ENCODE measurements at regions not wholly inside any gene's neighbourhood (a gene's known extent, or its start where the extent isn't known, plus 50 kb on each side); places are given as distances from the start of the nearest gene placed in this dataset.
"Not testable (repeated sequence)": the region's sequence is repeated elsewhere in the genome, so short reads cannot be mapped to it uniquely, and the experiment has no call there.

- no peaks in the 10 kb centered on the region for H3K79me2 ChIP-seq (ENCODE audit: control insufficient read depth, insufficient read depth, low read length)
- H3K9me3 ChIP-seq (ENCODE audit: control insufficient read depth, low read depth, low read length), result no peaks in the 10 kb centered on the region
- no peak for TF ChIP-seq CTCF (optimal IDR thresholded peaks at IDR 0.05 in 1 of 3, IDR thresholded peaks at IDR 0.05 in 1 of 3, conservative IDR thresholded peaks at IDR 0.05 in 1 of 3; ENCODE audit: extremely low read depth in 1 of 3, insufficient read depth in 2 of 3, low read length in 3 of 3)
- no peak for TF ChIP-seq EZH2 (IDR thresholded peaks at IDR 0.05; ENCODE audit: low read length)
- no peak overlapping the region for H3K4me3 ChIP-seq (ENCODE audit: control insufficient read depth in 2 of 3, extremely low read depth in 1 of 3, insufficient read depth in 2 of 3, low read depth in 1 of 3, low read length in 3 of 3)
- H3K4me1 ChIP-seq (ENCODE audit: control insufficient read depth, extremely low read depth, insufficient read depth, low read length), result no peaks in the 10 kb centered on the region
- H3K9ac ChIP-seq (ENCODE audit: control insufficient read depth, extremely low read depth, insufficient read depth, low read length), result no peak overlapping the region
- no peaks in the 10 kb centered on the region for H3K36me3 ChIP-seq (ENCODE audit: control insufficient read depth in 2 of 2, extremely low read depth in 1 of 2, insufficient read depth in 2 of 2, low read length in 2 of 2)
- FAIRE-seq (no peak), DNase-seq (ENCODE audit: low read depth, low spot score) (no peak)
- dilution Hi-C loops (cut with MboI; ENCODE audit: extremely low pct_ligation_motif_present, low sequenced_read_pairs), result no loop called here
- no peak overlapping the region for H3K27ac ChIP-seq (ENCODE audit: control insufficient read depth, insufficient read depth, low read length)
- no peak overlapping the region for H3K4me2 ChIP-seq (ENCODE audit: control insufficient read depth, extremely low read depth, insufficient read depth, low read depth, low read length)
- H4K20me1 ChIP-seq (ENCODE audit: control insufficient read depth, extremely low read depth, insufficient read depth, low read length), result no peaks in the 10 kb centered on the region
- H2AFZ ChIP-seq (ENCODE audit: control insufficient read depth, low read length), result no peak overlapping the region
- H3K27me3 ChIP-seq (ENCODE audit: control insufficient read depth, extremely low read depth, insufficient read depth, low read length), result no peaks in the 10 kb centered on the region
- no peaks in the 10 kb centered on the region for H3K9me1 ChIP-seq (ENCODE audit: control insufficient read depth, extremely low read depth, insufficient read depth, low read length)
These were observed 259.6 kb upstream of the CTNNB1 start for GRCh38 chr3:40939741-40940130.

- DNase-seq (ENCODE audit: low read depth, low spot score) (no peak), FAIRE-seq (no peak)
- H3K79me2 ChIP-seq (ENCODE audit: control insufficient read depth, insufficient read depth, low read length), result no peaks in the 10 kb centered on the region
- H3K4me2 ChIP-seq (ENCODE audit: control insufficient read depth, extremely low read depth, insufficient read depth, low read depth, low read length), result no peak overlapping the region
- TF ChIP-seq EZH2 (IDR thresholded peaks at IDR 0.05; ENCODE audit: low read length) (no peak), CTCF (optimal IDR thresholded peaks at IDR 0.05 in 1 of 3, IDR thresholded peaks at IDR 0.05 in 1 of 3, conservative IDR thresholded peaks at IDR 0.05 in 1 of 3; ENCODE audit: extremely low read depth in 1 of 3, insufficient read depth in 2 of 3, low read length in 3 of 3) (no peak)
- no peak overlapping the region for H3K27ac ChIP-seq (ENCODE audit: control insufficient read depth, insufficient read depth, low read length)
- no peak overlapping the region for H3K4me3 ChIP-seq (ENCODE audit: control insufficient read depth in 2 of 3, extremely low read depth in 1 of 3, insufficient read depth in 2 of 3, low read depth in 1 of 3, low read length in 3 of 3)
- dilution Hi-C loops (cut with MboI; ENCODE audit: extremely low pct_ligation_motif_present, low sequenced_read_pairs), result no loop called here
- no peaks in the 10 kb centered on the region for H3K36me3 ChIP-seq (ENCODE audit: control insufficient read depth in 2 of 2, extremely low read depth in 1 of 2, insufficient read depth in 2 of 2, low read length in 2 of 2)
- H4K20me1 ChIP-seq (ENCODE audit: control insufficient read depth, extremely low read depth, insufficient read depth, low read length), result no peaks in the 10 kb centered on the region
- no peak overlapping the region for H2AFZ ChIP-seq (ENCODE audit: control insufficient read depth, low read length)
- no peaks in the 10 kb centered on the region for H3K4me1 ChIP-seq (ENCODE audit: control insufficient read depth, extremely low read depth, insufficient read depth, low read length)
- no peaks in the 10 kb centered on the region for H3K9me3 ChIP-seq (ENCODE audit: control insufficient read depth, low read depth, low read length)
- no peaks in the 10 kb centered on the region for H3K9me1 ChIP-seq (ENCODE audit: control insufficient read depth, extremely low read depth, insufficient read depth, low read length)
- no peak overlapping the region for H3K9ac ChIP-seq (ENCODE audit: control insufficient read depth, extremely low read depth, insufficient read depth, low read length)
- H3K27me3 ChIP-seq (ENCODE audit: control insufficient read depth, extremely low read depth, insufficient read depth, low read length), result no peaks in the 10 kb centered on the region
These were observed 258.7 kb upstream of the CTNNB1 start for GRCh38 chr3:40940651-40941050.

GRCh38 chr3:40947022-40947421 lies 252.3 kb upstream of the CTNNB1 start:
- dilution Hi-C loops (cut with MboI; ENCODE audit: extremely low pct_ligation_motif_present, low sequenced_read_pairs); H3K36me3 ChIP-seq (ENCODE audit: control insufficient read depth in 2 of 2, extremely low read depth in 1 of 2, insufficient read depth in 2 of 2, low read length in 2 of 2); H2AFZ ChIP-seq (ENCODE audit: control insufficient read depth, low read length); H3K4me2 ChIP-seq (ENCODE audit: control insufficient read depth, extremely low read depth, insufficient read depth, low read depth, low read length); H4K20me1 ChIP-seq (ENCODE audit: control insufficient read depth, extremely low read depth, insufficient read depth, low read length); H3K9ac ChIP-seq (ENCODE audit: control insufficient read depth, extremely low read depth, insufficient read depth, low read length); H3K27ac ChIP-seq (ENCODE audit: control insufficient read depth, insufficient read depth, low read length); H3K9me3 ChIP-seq (ENCODE audit: control insufficient read depth, low read depth, low read length); H3K4me1 ChIP-seq (ENCODE audit: control insufficient read depth, extremely low read depth, insufficient read depth, low read length); DNase-seq (ENCODE audit: low read depth, low spot score); H3K27me3 ChIP-seq (ENCODE audit: control insufficient read depth, extremely low read depth, insufficient read depth, low read length); FAIRE-seq; H3K4me3 ChIP-seq (ENCODE audit: control insufficient read depth in 2 of 3, extremely low read depth in 1 of 3, insufficient read depth in 2 of 3, low read depth in 1 of 3, low read length in 3 of 3); H3K79me2 ChIP-seq (ENCODE audit: control insufficient read depth, insufficient read depth, low read length); H3K9me1 ChIP-seq (ENCODE audit: control insufficient read depth, extremely low read depth, insufficient read depth, low read length): not testable (repeated sequence)

- not testable (repeated sequence) for FAIRE-seq; H3K27me3 ChIP-seq (ENCODE audit: control insufficient read depth, extremely low read depth, insufficient read depth, low read length)
These were observed 250.0 kb upstream of the CTNNB1 start for GRCh38 chr3:40949347-40949746.

More at GRCh38 chr3:40949347-40949746, 250.0 kb upstream of the CTNNB1 start:
- H3K9me3 ChIP-seq (ENCODE audit: control insufficient read depth, low read depth, low read length); H4K20me1 ChIP-seq (ENCODE audit: control insufficient read depth, extremely low read depth, insufficient read depth, low read length); H2AFZ ChIP-seq (ENCODE audit: control insufficient read depth, low read length); H3K27ac ChIP-seq (ENCODE audit: control insufficient read depth, insufficient read depth, low read length); H3K36me3 ChIP-seq (ENCODE audit: control insufficient read depth in 2 of 2, extremely low read depth in 1 of 2, insufficient read depth in 2 of 2, low read length in 2 of 2); H3K4me1 ChIP-seq (ENCODE audit: control insufficient read depth, extremely low read depth, insufficient read depth, low read length); H3K9ac ChIP-seq (ENCODE audit: control insufficient read depth, extremely low read depth, insufficient read depth, low read length); H3K4me2 ChIP-seq (ENCODE audit: control insufficient read depth, extremely low read depth, insufficient read depth, low read depth, low read length); H3K9me1 ChIP-seq (ENCODE audit: control insufficient read depth, extremely low read depth, insufficient read depth, low read length); H3K79me2 ChIP-seq (ENCODE audit: control insufficient read depth, insufficient read depth, low read length); H3K4me3 ChIP-seq (ENCODE audit: control insufficient read depth in 2 of 3, extremely low read depth in 1 of 3, insufficient read depth in 2 of 3, low read depth in 1 of 3, low read length in 3 of 3); dilution Hi-C loops (cut with MboI; ENCODE audit: extremely low pct_ligation_motif_present, low sequenced_read_pairs); DNase-seq (ENCODE audit: low read depth, low spot score): not testable (repeated sequence)

All from keratinocyte (primary cell).